Kasumi-1 (cell line): ENCODE measurements at regions not wholly inside any gene's neighbourhood (a gene's known extent, or its start where the extent isn't known, plus 50 kb on each side); places are given as distances from the start of the nearest gene placed in this dataset.
A peak's percentile ranks its signal among the peaks of the same experiment; 100 is the strongest.

Source experiments
- DNase-seq, 2 experiments: peaks; one replicate each; lab custom pipeline; 2025; lab: John Stamatoyannopoulos, UW

GRCh38 chr5:128885649-128886255 lies 79.5 kb upstream of the SLC27A6 start:
- DNase-seq, result no peak

GRCh38 chr5:128895122-128895521 lies 70.2 kb upstream of the SLC27A6 start:
- no peak for DNase-seq

GRCh38 chr5:128896675-128897074 lies 68.6 kb upstream of the SLC27A6 start:
- no peak for DNase-seq

GRCh38 chr5:128903550-128903949 lies 61.7 kb upstream of the SLC27A6 start:
- no peak for DNase-seq

GRCh38 chr5:128904805-128905567 lies 60.3 kb upstream of the SLC27A6 start:
- no peak for DNase-seq

- DNase-seq, result peak; percentile 63 to 81
Measured at GRCh38 chr5:128905568-128906110, 59.6 kb upstream of the SLC27A6 start.

DNA sequence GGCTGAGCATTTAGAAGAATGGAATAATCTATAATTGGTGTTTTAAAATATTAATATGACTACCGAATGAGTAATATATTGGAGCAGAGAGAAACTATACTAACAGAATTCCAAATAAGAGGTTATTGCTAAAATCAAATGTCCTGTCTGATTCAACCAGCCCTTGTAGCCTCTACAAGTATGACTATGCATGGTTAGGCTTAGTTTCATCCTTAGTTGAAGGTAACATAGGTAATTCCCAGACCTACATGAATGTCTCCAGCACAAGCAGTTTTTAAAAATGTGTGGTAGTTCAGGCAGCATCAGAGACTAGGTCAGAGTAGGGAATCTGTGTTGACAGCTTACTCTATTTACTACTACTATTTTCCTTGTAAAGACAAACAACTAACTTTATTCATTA lies 51.7 kb upstream of the SLC27A6 start:
- no peak for DNase-seq
